Fibroblast of peridontal ligament (primary cell): ENCODE measurements at regions not wholly inside any gene's neighbourhood (a gene's known extent, or its start where the extent isn't known, plus 50 kb on each side); places are given as distances from the start of the nearest gene placed in this dataset.

Experiments used
- DNase-seq: peaks from one replicate; pipeline ENCODE4 v3.0.0-alpha.2; 2010; ENCODE audit errors: extremely low read depth

- no peak for DNase-seq
Observed at GRCh38 chr1:239730378-239730777, 344.0 kb downstream of the CHRM3 start.

DNA sequence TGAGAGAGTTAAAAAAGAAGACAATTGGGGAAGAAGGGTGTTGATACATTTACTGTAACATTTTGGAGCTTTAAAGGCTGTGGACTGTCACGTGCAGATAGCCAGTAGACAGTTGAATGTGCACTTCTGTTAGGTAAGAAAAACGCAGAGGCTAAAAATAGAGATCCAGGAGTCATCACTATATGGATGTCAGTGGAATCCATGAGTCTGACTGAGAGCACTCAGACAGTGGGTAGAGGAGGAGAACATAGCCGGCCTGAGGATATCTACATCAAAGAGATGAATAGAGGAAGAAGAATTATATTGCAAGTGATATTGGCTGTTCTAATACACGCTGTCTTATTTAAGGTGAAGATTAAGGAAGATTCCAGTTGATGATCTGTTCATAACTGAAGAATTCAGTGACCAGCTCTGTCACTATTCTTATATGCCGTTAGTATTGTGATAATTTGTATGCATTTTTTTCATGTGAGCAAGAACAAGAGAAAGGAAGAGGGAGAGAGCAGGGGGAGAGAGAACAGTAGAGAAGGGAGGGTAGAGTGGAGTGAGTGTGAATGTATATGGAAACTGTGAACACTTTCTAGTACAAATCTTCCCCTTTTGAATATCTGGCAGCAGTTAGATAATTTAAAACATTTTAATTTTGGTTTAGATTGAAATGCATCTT is 344.8 kb downstream of the CHRM3 start:
- DNase-seq, result no peak

GRCh38 chr1:239732770-239733169 is 346.4 kb downstream of the CHRM3 start:
- DNase-seq, result no peak

GRCh38 chr1:239733995-239734394 is 347.6 kb downstream of the CHRM3 start:
- DNase-seq, result no peak

- no peak for DNase-seq
Observed at GRCh38 chr1:239735111-239735510, 348.7 kb downstream of the CHRM3 start.

- DNase-seq, result no peak
Observed at GRCh38 chr1:239736479-239736878, 350.1 kb downstream of the CHRM3 start.

GRCh38 chr1:239739375-239739774 is 352.3 kb upstream of the FMN2 start:
- no peak for DNase-seq

GRCh38 chr1:239739919-239740318 is 351.8 kb upstream of the FMN2 start:
- DNase-seq, result no peak

DNA sequence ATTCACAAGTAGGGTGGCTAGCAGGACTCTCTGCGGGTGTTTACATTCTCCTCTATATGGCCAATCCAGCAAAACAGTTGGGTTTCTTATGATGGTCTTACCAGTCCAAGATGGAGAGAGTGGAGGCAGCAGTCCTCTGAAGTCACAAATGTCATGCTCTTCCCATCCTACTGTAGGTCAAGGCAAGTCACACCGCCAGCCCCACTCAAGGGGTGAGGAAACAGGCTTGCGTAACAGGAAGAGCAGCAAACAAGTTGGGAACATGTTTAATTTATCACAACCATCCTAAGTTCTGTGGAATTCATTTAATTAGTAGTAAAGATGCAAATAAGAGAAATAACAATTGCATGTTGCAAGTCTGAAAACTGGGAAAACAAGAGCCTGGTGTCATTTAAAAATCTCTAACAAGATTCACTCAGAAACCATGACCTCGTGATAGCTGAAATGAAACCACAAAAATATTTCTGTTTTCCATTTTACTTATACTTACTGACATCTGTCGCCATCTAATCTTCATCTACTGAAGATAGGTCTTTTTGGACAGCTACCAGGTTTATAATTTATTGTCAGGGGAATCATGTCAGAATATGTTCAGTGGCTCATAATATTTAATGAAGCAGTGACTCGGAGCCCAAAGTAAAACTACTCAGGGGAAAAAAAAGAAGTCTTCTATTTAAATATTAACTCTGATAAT is 349.1 kb upstream of the FMN2 start:
- no peak for DNase-seq

- DNase-seq, result no peak
Observed at GRCh38 chr1:239744851-239745250, 346.8 kb upstream of the FMN2 start.

GRCh38 chr1:239755107-239755912 is 336.4 kb upstream of the FMN2 start:
- DNase-seq, result no peak

- no peak for DNase-seq
Observed at GRCh38 chr1:239757716-239758115, 334.0 kb upstream of the FMN2 start.

GRCh38 chr1:239758756-239759155 is 332.9 kb upstream of the FMN2 start:
- DNase-seq, result no peak

DNA sequence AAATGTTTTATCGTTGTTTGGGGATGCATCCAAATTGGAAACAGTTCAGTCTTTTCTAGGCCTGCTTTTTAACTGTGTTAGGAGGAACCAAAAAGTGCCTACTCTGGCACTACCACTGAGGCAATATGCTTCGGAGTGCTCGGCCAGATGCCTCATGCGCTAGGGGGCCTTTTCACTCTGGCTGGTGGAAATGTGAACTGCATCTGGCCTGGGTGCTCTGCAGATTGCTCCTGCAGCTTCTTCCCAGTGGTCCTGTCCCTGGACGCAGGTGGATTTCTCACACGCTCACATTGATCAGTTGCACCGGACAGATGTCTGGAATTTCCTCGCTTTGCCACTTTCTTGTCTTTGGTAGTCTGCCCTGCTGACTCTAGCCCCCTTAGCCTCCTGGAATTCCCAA is 330.2 kb upstream of the FMN2 start:
- DNase-seq, result no peak

GRCh38 chr1:239763850-239764249 is 327.8 kb upstream of the FMN2 start:
- DNase-seq, result no peak

- DNase-seq, result no peak
Observed at GRCh38 chr1:239764546-239764945, 327.1 kb upstream of the FMN2 start.

DNA sequence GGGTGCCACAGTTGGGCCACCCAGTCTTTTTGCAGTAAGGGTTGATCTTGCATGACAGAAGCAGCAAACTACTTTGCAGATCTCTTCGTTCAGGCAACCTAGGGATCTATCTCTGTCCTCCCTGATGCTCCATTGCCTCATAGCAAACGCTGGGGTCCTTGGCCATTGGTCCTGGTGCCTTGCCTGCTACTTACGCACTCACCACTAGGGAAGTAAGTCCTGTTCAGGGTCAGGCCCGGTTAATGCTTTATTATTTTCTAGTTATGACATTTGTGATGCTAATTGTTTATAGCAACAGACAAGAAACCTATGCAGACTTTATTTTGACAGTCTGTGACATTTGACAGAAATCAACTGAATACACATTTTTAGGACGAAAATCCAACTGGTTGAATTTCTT is 326.5 kb upstream of the FMN2 start:
- no peak for DNase-seq

GRCh38 chr1:239771550-239771949 is 320.1 kb upstream of the FMN2 start:
- no peak for DNase-seq

DNA sequence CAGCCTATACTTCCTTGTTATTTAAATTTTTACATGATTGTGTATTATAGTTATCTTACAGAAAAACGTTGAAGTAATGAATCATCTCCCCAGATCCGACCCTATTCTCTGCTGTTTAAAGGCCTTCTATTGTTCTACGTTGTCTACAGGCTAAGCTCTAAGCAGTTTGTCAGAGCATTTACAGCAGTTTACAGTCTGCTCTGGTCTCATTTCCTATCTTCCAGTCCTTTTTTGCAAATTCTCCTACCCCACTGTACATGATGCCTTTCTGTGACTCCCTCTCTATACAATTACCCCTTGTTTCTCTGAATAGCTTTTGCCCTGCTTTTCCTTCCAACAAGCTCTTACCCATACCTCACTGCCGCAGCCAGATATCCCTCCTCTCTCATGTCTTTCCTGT is 319.2 kb upstream of the FMN2 start:
- no peak for DNase-seq

GRCh38 chr1:239775466-239775865 is 316.2 kb upstream of the FMN2 start:
- no peak for DNase-seq

DNA sequence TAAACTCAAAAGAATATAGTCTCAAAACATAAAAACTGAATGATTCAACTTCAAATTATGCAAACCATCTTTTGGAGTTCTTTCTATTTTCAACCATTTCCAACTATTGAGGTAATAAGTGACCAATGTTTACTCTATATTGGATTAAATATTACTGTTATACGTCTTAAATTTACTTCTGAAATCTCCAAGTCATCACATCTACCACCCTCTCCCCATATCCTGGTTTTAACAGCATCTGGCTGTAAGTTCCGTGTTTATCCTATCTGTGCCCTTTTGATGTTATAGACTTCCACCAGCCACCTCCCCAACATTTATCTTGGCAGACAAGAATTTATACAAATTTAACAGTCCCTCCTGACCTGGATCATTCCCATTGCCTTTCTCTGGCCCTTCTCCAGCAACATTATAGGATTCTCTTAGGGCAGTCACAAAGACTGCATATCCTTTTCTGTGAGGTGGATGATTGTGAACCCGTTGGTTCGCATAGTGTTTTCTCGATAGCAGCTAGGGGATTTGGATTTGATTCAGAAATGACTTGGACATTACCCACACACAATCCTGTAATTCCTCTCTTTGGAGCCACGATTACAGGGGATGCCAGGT is 313.4 kb upstream of the FMN2 start:
- DNase-seq, result no peak

GRCh38 chr1:239779962-239780361 is 311.7 kb upstream of the FMN2 start:
- no peak for DNase-seq
